ENCODE measurements at regions not wholly inside any gene's neighbourhood (a gene's known extent, or its start where the extent isn't known, plus 50 kb on each side); places are given as distances from the start of the nearest gene placed in this dataset.

DNA sequence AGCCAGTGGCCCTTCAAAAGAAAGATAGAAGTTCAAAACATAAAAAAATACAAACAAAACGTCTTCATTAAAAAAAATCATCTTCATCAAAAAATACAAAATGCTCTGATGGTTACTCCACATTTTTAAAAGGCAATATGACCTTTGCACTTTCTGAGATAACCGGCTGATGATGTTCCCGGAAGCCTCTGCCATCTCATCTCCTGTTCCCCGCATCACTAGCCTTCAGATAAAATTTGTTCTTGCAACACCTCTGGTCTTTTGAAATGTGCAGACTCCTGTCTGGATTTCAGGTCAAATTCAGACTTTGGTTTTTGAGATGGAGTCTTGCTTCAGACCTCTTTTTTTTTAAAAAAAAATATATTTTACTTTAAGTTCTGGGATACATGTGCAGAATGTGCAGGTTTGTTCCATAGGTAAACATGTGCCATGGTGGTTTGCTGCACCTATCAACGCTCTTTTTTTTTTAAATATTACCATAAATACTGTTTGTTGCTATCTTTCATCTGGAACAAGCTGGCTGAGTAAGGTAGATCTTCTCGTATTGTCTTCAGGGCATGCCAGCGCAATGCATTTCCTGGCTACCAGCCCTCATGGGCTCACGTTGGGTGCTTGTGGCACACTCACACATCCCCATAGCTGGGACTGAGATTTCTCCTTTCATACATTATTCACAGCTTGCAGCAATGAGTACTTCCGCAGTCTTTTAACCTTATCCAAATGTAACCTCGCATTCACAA, 418.9 kb upstream of the ARGLU1 start:
- no peak for TF ChIP-seq CTCF (IDR thresholded peaks at IDR 0.05; ENCODE audit: insufficient read depth, low read depth, low read length, missing control alignments)
- no peak overlapping the region for H3K4me3 ChIP-seq (ENCODE audit: low read length)
- no peak for DNase-seq (ENCODE audit: low read depth)

GRCh38 chr13:106986033-106986484, 418.1 kb upstream of the ARGLU1 start:
- no peak for TF ChIP-seq CTCF (IDR thresholded peaks at IDR 0.05; ENCODE audit: insufficient read depth, low read depth, low read length, missing control alignments)
- H3K4me3 ChIP-seq (ENCODE audit: low read length), result no peak overlapping the region
- DNase-seq (ENCODE audit: low read depth), result no peak

DNA sequence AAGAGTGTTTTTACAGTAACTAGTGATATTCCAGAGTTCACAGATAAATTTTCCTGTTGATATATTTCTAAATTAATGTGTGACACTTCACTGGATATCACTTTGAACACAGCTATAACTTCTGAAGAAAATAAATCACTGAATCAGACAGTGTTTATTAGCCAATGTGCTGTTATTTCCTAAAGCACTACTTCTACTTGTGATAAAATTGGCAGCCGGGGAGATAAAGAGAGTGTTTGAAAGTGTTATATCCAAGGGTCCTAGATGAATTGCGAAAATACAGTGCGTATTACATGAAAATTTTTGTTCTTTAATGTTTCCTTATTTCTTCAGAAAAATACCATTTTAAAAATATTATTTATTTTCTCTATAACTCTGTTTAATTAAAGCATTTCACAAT, 417.5 kb upstream of the ARGLU1 start:
- H3K4me3 ChIP-seq (ENCODE audit: low read length), result no peak overlapping the region
- DNase-seq (ENCODE audit: low read depth), result no peak
- TF ChIP-seq CTCF (IDR thresholded peaks at IDR 0.05; ENCODE audit: insufficient read depth, low read depth, low read length, missing control alignments), result no peak

GRCh38 chr13:106981051-106981450, 413.1 kb upstream of the ARGLU1 start:
- no peak for DNase-seq (ENCODE audit: low read depth)
- no peak for TF ChIP-seq CTCF (IDR thresholded peaks at IDR 0.05; ENCODE audit: insufficient read depth, low read depth, low read length, missing control alignments)
- no peak overlapping the region for H3K4me3 ChIP-seq (ENCODE audit: low read length)

GRCh38 chr13:106967391-106967790, 399.5 kb upstream of the ARGLU1 start:
- H3K4me3 ChIP-seq (ENCODE audit: low read length), result no peak overlapping the region
- no peak for TF ChIP-seq CTCF (IDR thresholded peaks at IDR 0.05; ENCODE audit: insufficient read depth, low read depth, low read length, missing control alignments)
- DNase-seq (ENCODE audit: low read depth), result no peak

- no peak for DNase-seq (ENCODE audit: low read depth)
- no peak for TF ChIP-seq CTCF (IDR thresholded peaks at IDR 0.05; ENCODE audit: insufficient read depth, low read depth, low read length, missing control alignments)
- H3K4me3 ChIP-seq (ENCODE audit: low read length), result no peak overlapping the region
These were observed 395.2 kb upstream of the ARGLU1 start for GRCh38 chr13:106963151-106963550.

DNA sequence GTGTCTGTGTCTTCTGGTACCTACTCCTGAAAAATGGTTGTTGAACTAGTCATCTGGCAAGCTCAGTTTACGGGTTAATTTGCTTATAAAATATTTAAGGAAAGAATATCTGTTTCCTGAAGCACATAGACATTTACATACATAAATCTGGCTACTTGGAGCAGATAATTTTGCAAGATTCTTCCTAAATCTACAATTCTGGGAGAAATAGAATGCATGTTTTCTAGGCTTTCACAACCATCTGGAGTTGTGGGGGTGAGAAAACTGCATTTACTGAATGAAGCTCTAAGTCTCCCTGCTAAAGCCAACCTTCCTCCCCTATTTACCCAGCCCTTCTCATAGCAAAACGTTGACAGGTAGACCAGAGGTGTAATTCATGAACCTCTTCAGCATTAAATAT, 393.7 kb upstream of the ARGLU1 start:
- DNase-seq (ENCODE audit: low read depth), result no peak
- no peak overlapping the region for H3K4me3 ChIP-seq (ENCODE audit: low read length)
- no peak for TF ChIP-seq CTCF (IDR thresholded peaks at IDR 0.05; ENCODE audit: insufficient read depth, low read depth, low read length, missing control alignments)
